ENCODE measurements at regions not wholly inside any gene's neighbourhood (a gene's known extent, or its start where the extent isn't known, plus 50 kb on each side); places are given as distances from the start of the nearest gene placed in this dataset.
"Not testable (repeated sequence)": the region's sequence is repeated elsewhere in the genome, so short reads cannot be mapped to it uniquely, and the experiment has no call there.

DNA sequence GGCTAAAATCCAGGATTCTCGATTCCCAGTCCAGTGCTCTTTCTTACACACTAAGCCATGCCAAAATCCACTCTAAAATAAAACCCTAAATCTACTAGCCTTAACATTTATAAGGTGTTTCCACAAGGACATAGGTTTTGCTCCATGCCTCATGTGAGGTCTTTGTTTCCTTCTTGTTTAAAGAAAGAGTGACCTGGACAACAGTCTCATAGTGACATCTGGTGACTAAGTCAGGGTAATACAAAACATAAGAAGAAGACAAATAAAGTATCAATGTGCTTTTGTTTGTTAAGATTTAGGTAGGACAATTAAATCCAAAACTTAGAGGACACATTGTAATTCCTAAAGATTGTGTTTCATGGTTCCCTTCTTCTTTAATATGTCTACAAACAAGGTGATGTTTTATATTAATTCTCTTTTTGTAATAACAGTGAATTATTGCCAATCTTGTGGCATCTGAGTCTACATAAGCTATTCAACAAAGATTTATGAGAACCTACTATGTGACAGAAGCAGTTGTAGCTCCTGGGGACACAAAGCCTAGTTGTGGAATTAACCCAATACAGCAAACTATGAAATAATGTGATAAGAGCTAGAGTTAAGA, 93.0 kb upstream of the TRIM77 start:
- H3K27ac ChIP-seq (ENCODE audit: low read depth, low read length, poor library complexity, severe bottlenecking); H2AFZ ChIP-seq (ENCODE audit: low read length); CTCF ChIA-PET (ENCODE audit: unreplicated experiment); H3K36me3 ChIP-seq (ENCODE audit: insufficient read depth, low read length); BruUV-seq (replicated peaks); H4K20me1 ChIP-seq (ENCODE audit: insufficient read depth, low read length); H3K4me3 ChIP-seq (ENCODE audit: low read depth, low read length, poor library complexity, severe bottlenecking); H3K9me3 ChIP-seq (ENCODE audit: low read length); H3K4me1 ChIP-seq (ENCODE audit: insufficient read depth, low read length, poor library complexity, severe bottlenecking); DNase-seq (ENCODE audit: low spot score); intact Hi-C loops (cut with micrococcal nuclease; ENCODE audit: unreplicated experiment); H3K4me2 ChIP-seq (ENCODE audit: low read length); H3K79me2 ChIP-seq (ENCODE audit: insufficient read depth, low read depth, low read length); POLR2A ChIA-PET; H3K9me2 ChIP-seq (ENCODE audit: insufficient read depth, low read length): not testable (repeated sequence)
- peak; percentile 43; the same call in 1 of the 2 replicates for TF ChIP-seq CTCF (conservative IDR thresholded peaks at IDR 0.05; ENCODE audit: low read length)

DNA sequence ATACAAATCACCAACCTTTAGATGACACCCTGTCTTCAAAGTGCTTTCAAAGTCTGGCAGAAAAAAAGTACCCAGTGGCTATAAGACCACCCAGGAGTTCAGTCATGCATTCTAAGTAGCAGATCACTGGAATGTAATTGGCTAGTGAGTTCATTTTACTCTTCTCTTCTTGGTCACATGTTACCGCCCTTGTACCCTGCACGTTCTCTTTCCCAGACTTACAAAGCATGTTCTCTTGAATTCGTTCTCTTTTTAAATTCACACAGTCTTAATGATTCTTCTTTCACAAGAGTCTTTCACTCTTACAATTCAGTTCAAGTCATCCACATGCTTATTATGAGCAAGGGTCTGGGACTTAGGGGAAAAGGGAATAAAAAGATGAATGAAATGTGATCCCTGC, 89.4 kb upstream of the TRIM77 start:
- H3K9me3 ChIP-seq (ENCODE audit: low read length); H3K27ac ChIP-seq (ENCODE audit: low read depth, low read length, poor library complexity, severe bottlenecking); H3K79me2 ChIP-seq (ENCODE audit: insufficient read depth, low read depth, low read length); H2AFZ ChIP-seq (ENCODE audit: low read length); H3K9me2 ChIP-seq (ENCODE audit: insufficient read depth, low read length); H3K4me3 ChIP-seq (ENCODE audit: low read depth, low read length, poor library complexity, severe bottlenecking); POLR2A ChIA-PET; H3K36me3 ChIP-seq (ENCODE audit: insufficient read depth, low read length); DNase-seq (ENCODE audit: low spot score); H3K4me1 ChIP-seq (ENCODE audit: insufficient read depth, low read length, poor library complexity, severe bottlenecking); H3K4me2 ChIP-seq (ENCODE audit: low read length); H4K20me1 ChIP-seq (ENCODE audit: insufficient read depth, low read length); intact Hi-C loops (cut with micrococcal nuclease; ENCODE audit: unreplicated experiment); BruUV-seq (replicated peaks); CTCF ChIA-PET (ENCODE audit: unreplicated experiment): not testable (repeated sequence)

- POLR2A ChIA-PET: no interaction called here
- no peaks in the 10 kb centered on the region for H3K9me2 ChIP-seq (ENCODE audit: insufficient read depth, low read length)
- intact Hi-C loops (cut with micrococcal nuclease; ENCODE audit: unreplicated experiment): no loop called here
These were observed 84.9 kb upstream of the TRIM77 start for GRCh38 chr11:89625171-89625570.

More at GRCh38 chr11:89625171-89625570, 84.9 kb upstream of the TRIM77 start:
- Histone ChIP-seq H3K4me3 (ENCODE audit: low read depth, low read length, poor library complexity, severe bottlenecking) (no peak overlapping the region), H3K36me3 (ENCODE audit: insufficient read depth, low read length) (no peaks in the 10 kb centered on the region), H3K27ac (ENCODE audit: low read depth, low read length, poor library complexity, severe bottlenecking) (no peak overlapping the region), H2AFZ (ENCODE audit: low read length) (no peak overlapping the region), H3K4me2 (ENCODE audit: low read length) (no peak overlapping the region), H3K79me2 (ENCODE audit: insufficient read depth, low read depth, low read length) (no peaks in the 10 kb centered on the region), H3K9me3 (ENCODE audit: low read length) (no peaks in the 10 kb centered on the region), H4K20me1 (ENCODE audit: insufficient read depth, low read length) (no peaks in the 10 kb centered on the region), H3K4me1 (ENCODE audit: insufficient read depth, low read length, poor library complexity, severe bottlenecking) (no peaks in the 10 kb centered on the region)
- CTCF ChIA-PET (ENCODE audit: unreplicated experiment): no interaction called here
- TF ChIP-seq EZH2phosphoT487 (IDR thresholded peaks at IDR 0.05; ENCODE audit: borderline replicate concordance, low read depth, low read length): no peak
- peak; percentile 48 for TF ChIP-seq CTCF (conservative IDR thresholded peaks at IDR 0.05; ENCODE audit: low read length)
- BruUV-seq (replicated peaks): no TSS peak
- no peak for DNase-seq (ENCODE audit: low spot score)

Measured in OCI-LY7 (cell line).